Suprapubic skin (tissue), 4 donors: ENCODE measurements at regions not wholly inside any gene's neighbourhood (a gene's known extent, or its start where the extent isn't known, plus 50 kb on each side); places are given as distances from the start of the nearest gene placed in this dataset.

Source experiments
- DNase-seq, 2 donors: peaks; one replicate each; pipeline ENCODE4 v3.0.0-alpha.2; 2019; ENCODE audit warnings: low spot score in 2 of 2
- H3K27ac ChIP-seq: fragments of 200-600 bp; sonication (generic); one replicate; pipeline ENCODE4 v1.5.1; 2019
- H3K27me3 ChIP-seq: fragments of 200-600 bp; sonication (generic); one replicate; pipeline ENCODE4 v1.5.1; 2019
- H3K36me3 ChIP-seq: fragments of 200-600 bp; sonication (generic); one replicate; pipeline ENCODE4 v1.5.1; 2019
- H3K4me1 ChIP-seq: fragments of 200-600 bp; sonication (generic); one replicate; pipeline ENCODE4 v1.5.1; 2019
- H3K4me3 ChIP-seq: fragments of 200-600 bp; sonication (generic); one replicate; pipeline ENCODE4 v1.5.1; 2019; ENCODE audit warnings: mild to moderate bottlenecking
- H3K9me3 ChIP-seq: fragments of 200-600 bp; sonication (generic); one replicate; pipeline ENCODE4 v1.5.1; 2019
- CTCF ChIP-seq, 2 donors: fragments of 200-600 bp in 1 of 2; fragments of 450-650 bp in 1 of 2; sonication (generic) in 1 of 2; IDR thresholded peaks; one replicate each; pipeline ENCODE4 v1.5.1; 2016 to 2019; ENCODE audit warnings: antibody characterized with exemption in 2 of 2, mild to moderate bottlenecking in 1 of 2, moderate library complexity in 1 of 2
- EP300 ChIP-seq: sonication (generic); formaldehyde crosslinking; IDR thresholded peaks from one replicate; pipeline ENCODE4 v1.6.1; 2017; ENCODE audit warnings: antibody characterized with exemption
- POLR2A ChIP-seq, 2 donors: fragments of 450-650 bp; IDR thresholded peaks; one replicate each; pipeline ENCODE4 v1.6.1; 2017; ENCODE audit warnings: antibody characterized with exemption in 2 of 2, mild to moderate bottlenecking in 2 of 2, moderate library complexity in 2 of 2
- POLR2AphosphoS5 ChIP-seq, 3 donors: sonication (generic); formaldehyde crosslinking; IDR thresholded peaks; one replicate each; pipeline ENCODE4 v1.6.1; 2017; ENCODE audit warnings: antibody characterized with exemption in 3 of 3
- WGBS: methylation state at CpG from one replicate; pipeline ENCODE4 v1.1.5; 2018; 5-methylcytosine and 5-hydroxymethylcytosine counted together

- Histone ChIP-seq H3K27me3 (no peaks in the 10 kb centered on the region), H3K4me3 (no peak overlapping the region), H3K9me3 (no peaks in the 10 kb centered on the region), H3K36me3 (no peaks in the 10 kb centered on the region), H3K27ac (no peak overlapping the region), H3K4me1 (no peaks in the 10 kb centered on the region)
- DNase-seq = no peak
- 97% methylated on average over 5 of the region's 5 CpGs for WGBS
- TF ChIP-seq POLR2AphosphoS5 (IDR thresholded peaks at IDR 0.05) (no peak), CTCF (IDR thresholded peaks at IDR 0.05) (no peak), EP300 (no peak), POLR2A (IDR thresholded peaks at IDR 0.05) (no peak)
These were observed 236.6 kb upstream of the TLE3 start for GRCh38 chr15:70334286-70334685.

GRCh38 chr15:70329179-70329578 is 231.5 kb upstream of the TLE3 start:
- H3K9me3 ChIP-seq = no peaks in the 10 kb centered on the region
- DNase-seq = no peak
- WGBS = 88% methylated on average over 8 of the region's 8 CpGs

GRCh38 chr15:70328679-70329115 is 231.0 kb upstream of the TLE3 start:
- no peak overlapping the region for H3K27ac ChIP-seq
- no peak for DNase-seq
- TF ChIP-seq POLR2AphosphoS5 (IDR thresholded peaks at IDR 0.05) (no peak), POLR2A (IDR thresholded peaks at IDR 0.05) (no peak), CTCF (IDR thresholded peaks at IDR 0.05) (no peak)

More at GRCh38 chr15:70329179-70329578, 231.5 kb upstream of the TLE3 start:
- H3K27ac ChIP-seq = no peak overlapping the region
- no peak overlapping the region for H3K4me3 ChIP-seq
- TF ChIP-seq POLR2AphosphoS5 (IDR thresholded peaks at IDR 0.05) = no peak
- no peak for TF ChIP-seq POLR2A (IDR thresholded peaks at IDR 0.05)
- TF ChIP-seq EP300 = no peak
- TF ChIP-seq CTCF (IDR thresholded peaks at IDR 0.05) = no peak
- no peaks in the 10 kb centered on the region for H3K36me3 ChIP-seq
- H3K4me1 ChIP-seq = peaks cover 17% of the 10 kb centered on the region
- no peaks in the 10 kb centered on the region for H3K27me3 ChIP-seq

GRCh38 chr15:70327856-70328678 is 230.3 kb upstream of the TLE3 start:
- Histone ChIP-seq H3K27ac (no peak overlapping the region), H3K4me3 (no peak overlapping the region), H3K4me1 (peaks cover 28% of the 10 kb centered on the region), H3K9me3 (no peaks in the 10 kb centered on the region), H3K36me3 (no peaks in the 10 kb centered on the region), H3K27me3 (no peaks in the 10 kb centered on the region)
- no peak for DNase-seq
- TF ChIP-seq EP300 = no peak
- no peak for TF ChIP-seq POLR2AphosphoS5 (IDR thresholded peaks at IDR 0.05)
- TF ChIP-seq CTCF (IDR thresholded peaks at IDR 0.05) = no peak
- TF ChIP-seq POLR2A (IDR thresholded peaks at IDR 0.05) = no peak
- WGBS = 50% methylated on average over 8 of the region's 8 CpGs

More at GRCh38 chr15:70328679-70329115, 231.0 kb upstream of the TLE3 start:
- Histone ChIP-seq H3K36me3 (no peaks in the 10 kb centered on the region), H3K4me1 (peaks cover 21% of the 10 kb centered on the region), H3K4me3 (no peak overlapping the region), H3K27me3 (no peaks in the 10 kb centered on the region), H3K9me3 (no peaks in the 10 kb centered on the region)
- 51% methylated on average over 3 of the region's 3 CpGs for WGBS

- no peak for TF ChIP-seq POLR2A (IDR thresholded peaks at IDR 0.05)
- TF ChIP-seq EP300 = no peak
- no peak for TF ChIP-seq CTCF (IDR thresholded peaks at IDR 0.05)
- TF ChIP-seq POLR2AphosphoS5 (IDR thresholded peaks at IDR 0.05) = no peak
- Histone ChIP-seq H3K4me1 (peaks cover 34% of the 10 kb centered on the region), H3K36me3 (no peaks in the 10 kb centered on the region), H3K27me3 (no peaks in the 10 kb centered on the region), H3K4me3 (no peak overlapping the region), H3K27ac (no peak overlapping the region), H3K9me3 (no peaks in the 10 kb centered on the region)
- no peak for DNase-seq
- WGBS = 76% methylated on average over 3 of the region's 3 CpGs
These were observed 229.7 kb upstream of the TLE3 start for GRCh38 chr15:70327328-70327855.
